OCI-LY7 (cell line): ENCODE measurements at regions not wholly inside any gene's neighbourhood (a gene's known extent, or its start where the extent isn't known, plus 50 kb on each side); places are given as distances from the start of the nearest gene placed in this dataset.

Source experiments
- BruUV-seq: library from RNA; stranded (reverse); fragments of 400-500 nt; replicated peaks from 2 replicates; lab custom pipeline; 2021; lab: Mats Ljungman, UMichigan
- CTCF ChIA-PET: fragments of 300-600 bp; sonication (Branson Sonifier 250); formaldehyde crosslinking; loops from one replicate; lab custom pipeline; 2022; ENCODE audit warnings: antibody characterized with exemption; ENCODE audit not compliant: unreplicated experiment; lab: Charles Lee
- POLR2A ChIA-PET: fragments of 300-600 bp; sonication (Branson Sonifier 250); formaldehyde crosslinking; loops from one replicate; lab custom pipeline; 2022; ENCODE audit warnings: antibody characterized with exemption; lab: Charles Lee
- DNase-seq: peaks from one replicate; pipeline ENCODE4 v3.0.0-alpha.2; 2015; ENCODE audit warnings: low spot score
- H2AFZ ChIP-seq: fragments of 200-600 bp; sonication (generic), shearing (Covaris generic); 2 replicates; pipeline ENCODE4 v1.6.1; 2014; ENCODE audit warnings: mild to moderate bottlenecking, antibody characterized with exemption, low read length, moderate library complexity
- H3K27ac ChIP-seq: fragments of 200-600 bp; sonication (generic); 2 replicates; pipeline ENCODE4 v1.5.1; 2014; ENCODE audit warnings: mixed run types, low read depth, mild to moderate bottlenecking, moderate library complexity, low read length, inconsistent platforms; ENCODE audit not compliant: poor library complexity, severe bottlenecking
- H3K36me3 ChIP-seq: fragments of 200-600 bp; sonication (generic); 2 replicates; pipeline ENCODE4 v1.6.1; 2014; ENCODE audit warnings: mild to moderate bottlenecking, antibody characterized with exemption, low read length, moderate library complexity, mixed read lengths; ENCODE audit not compliant: insufficient read depth
- H3K4me1 ChIP-seq: fragments of 200-600 bp; sonication (generic); 2 replicates; pipeline ENCODE4 v1.5.1; 2014; ENCODE audit warnings: mild to moderate bottlenecking, low read length; ENCODE audit not compliant: insufficient read depth, poor library complexity, severe bottlenecking
- H3K4me2 ChIP-seq: fragments of 200-600 bp; sonication (generic); 2 replicates; pipeline ENCODE4 v1.6.1; 2014; ENCODE audit warnings: mild to moderate bottlenecking, low read length
- H3K4me3 ChIP-seq: fragments of 200-600 bp; sonication (generic); 2 replicates; pipeline ENCODE4 v1.5.1; 2014; ENCODE audit warnings: mild to moderate bottlenecking, low read depth, low read length; ENCODE audit not compliant: poor library complexity, severe bottlenecking
- H3K79me2 ChIP-seq: fragments of 200-600 bp; sonication (generic); 2 replicates; pipeline ENCODE4 v1.6.1; 2016; ENCODE audit warnings: low read depth, mild to moderate bottlenecking, low read length, moderate library complexity, mixed read lengths; ENCODE audit not compliant: insufficient read depth
- H3K9me2 ChIP-seq: fragments of 200-600 bp; sonication (generic); 2 replicates; pipeline ENCODE4 v1.6.1; 2016; ENCODE audit warnings: mild to moderate bottlenecking, low read length, mixed read lengths; ENCODE audit not compliant: insufficient read depth
- H3K9me3 ChIP-seq: fragments of 200-600 bp; sonication (generic); 2 replicates; pipeline ENCODE4 v1.6.1; 2014; ENCODE audit warnings: mild to moderate bottlenecking, mixed run types, low read length, mixed read lengths
- H4K20me1 ChIP-seq: fragments of 200-600 bp; sonication (generic); 2 replicates; pipeline ENCODE4 v1.6.1; 2014; ENCODE audit warnings: mild to moderate bottlenecking, antibody characterized with exemption, low read length, moderate library complexity, mixed read lengths; ENCODE audit not compliant: insufficient read depth
- EZH2phosphoT487 ChIP-seq: fragments of 200-600 bp; sonication (generic); IDR thresholded peaks from 2 replicates; pipeline ENCODE4 v1.6.1; 2018; ENCODE audit warnings: low read depth, borderline replicate concordance, mild to moderate bottlenecking, mixed run types, antibody characterized with exemption, low read length, moderate library complexity, mixed read lengths
- intact Hi-C: fragments of 100-400 bp; cut with micrococcal nuclease; formaldehyde crosslinking; loops from one replicate; pipeline ENCODE4 v1.10.0; 2022; ENCODE audit not compliant: unreplicated experiment
- TF ChIP-seq, protein P1 (sequence below): fragments of 200-600 bp; sonication (generic); conservative IDR thresholded peaks from 2 replicates; pipeline ENCODE4 v1.5.1; 2014; ENCODE audit warnings: mild to moderate bottlenecking, antibody characterized with exemption, low read length, moderate library complexity, mixed read lengths

DNA sequence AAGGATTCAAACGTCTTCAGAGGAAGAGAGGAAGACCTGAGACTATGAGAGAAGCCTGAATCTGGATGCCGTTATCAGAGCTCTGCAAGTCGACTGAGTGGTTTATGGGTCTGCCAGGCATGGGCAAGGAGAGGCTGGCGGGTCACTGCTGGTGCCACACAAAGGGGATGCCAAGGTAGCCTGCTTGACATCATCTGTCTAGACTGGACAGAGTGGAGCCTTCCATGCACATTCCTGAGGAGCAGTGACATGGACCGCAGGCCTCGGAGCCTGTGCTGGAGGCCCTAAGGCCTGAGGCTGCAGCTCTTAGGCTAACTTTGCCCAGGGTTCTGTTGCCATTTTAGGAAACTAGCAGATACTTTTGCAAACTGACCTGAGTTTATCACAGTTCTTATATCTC lies 127.4 kb downstream of the WT1 start:
- H4K20me1 ChIP-seq = no peaks in the 10 kb centered on the region
- H3K4me1 ChIP-seq = no peaks in the 10 kb centered on the region
- no peak overlapping the region for H3K4me2 ChIP-seq
- no peak for TF ChIP-seq EZH2phosphoT487
- TF ChIP-seq, protein P1, sequence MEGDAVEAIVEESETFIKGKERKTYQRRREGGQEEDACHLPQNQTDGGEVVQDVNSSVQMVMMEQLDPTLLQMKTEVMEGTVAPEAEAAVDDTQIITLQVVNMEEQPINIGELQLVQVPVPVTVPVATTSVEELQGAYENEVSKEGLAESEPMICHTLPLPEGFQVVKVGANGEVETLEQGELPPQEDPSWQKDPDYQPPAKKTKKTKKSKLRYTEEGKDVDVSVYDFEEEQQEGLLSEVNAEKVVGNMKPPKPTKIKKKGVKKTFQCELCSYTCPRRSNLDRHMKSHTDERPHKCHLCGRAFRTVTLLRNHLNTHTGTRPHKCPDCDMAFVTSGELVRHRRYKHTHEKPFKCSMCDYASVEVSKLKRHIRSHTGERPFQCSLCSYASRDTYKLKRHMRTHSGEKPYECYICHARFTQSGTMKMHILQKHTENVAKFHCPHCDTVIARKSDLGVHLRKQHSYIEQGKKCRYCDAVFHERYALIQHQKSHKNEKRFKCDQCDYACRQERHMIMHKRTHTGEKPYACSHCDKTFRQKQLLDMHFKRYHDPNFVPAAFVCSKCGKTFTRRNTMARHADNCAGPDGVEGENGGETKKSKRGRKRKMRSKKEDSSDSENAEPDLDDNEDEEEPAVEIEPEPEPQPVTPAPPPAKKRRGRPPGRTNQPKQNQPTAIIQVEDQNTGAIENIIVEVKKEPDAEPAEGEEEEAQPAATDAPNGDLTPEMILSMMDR = no peak
- H3K27ac ChIP-seq = no peak overlapping the region
- H3K36me3 ChIP-seq = no peaks in the 10 kb centered on the region
- no peak overlapping the region for H3K4me3 ChIP-seq
- ChIA-PET POLR2A (no interaction called here), CTCF (no interaction called here)
- H2AFZ ChIP-seq = no peak overlapping the region
- no peaks in the 10 kb centered on the region for H3K9me2 ChIP-seq
- no peaks in the 10 kb centered on the region for H3K79me2 ChIP-seq
- no peaks in the 10 kb centered on the region for H3K9me3 ChIP-seq
- intact Hi-C loops = no loop called here
- no TSS peak for BruUV-seq
- no peak for DNase-seq

DNA sequence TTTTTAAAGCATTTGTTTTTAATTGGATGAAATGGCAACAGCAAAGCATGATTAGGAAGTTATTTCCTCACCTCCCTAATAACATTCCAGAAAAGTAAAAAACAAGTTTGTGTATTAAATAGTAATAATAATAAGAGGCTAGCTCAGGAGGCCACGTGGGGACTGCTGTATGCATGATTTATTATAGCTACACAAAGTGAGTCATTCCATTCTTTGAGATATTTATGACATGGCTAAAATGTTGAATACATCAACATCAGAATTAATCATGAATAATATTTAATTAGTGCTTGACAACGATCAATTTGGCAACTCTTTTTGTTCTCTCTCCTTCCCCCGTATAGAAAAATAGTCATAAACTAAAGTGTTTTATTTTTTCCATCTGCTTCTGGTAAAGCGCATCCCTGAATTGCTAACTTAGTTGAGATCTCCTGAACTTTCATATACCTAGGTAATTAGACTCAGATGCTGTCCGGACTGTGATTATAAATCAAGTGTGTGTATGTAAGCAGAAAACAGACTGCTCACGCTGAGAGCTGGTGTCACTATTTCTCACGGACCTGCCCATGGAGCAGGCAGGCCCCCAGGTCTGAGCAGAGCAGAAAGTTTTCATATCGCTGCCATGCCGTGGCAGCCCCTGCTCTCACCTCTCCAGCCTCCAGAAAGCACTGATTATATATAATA lies 125.7 kb downstream of the WT1 start:
- Histone ChIP-seq H2AFZ (no peak overlapping the region), H4K20me1 (no peaks in the 10 kb centered on the region), H3K79me2 (no peaks in the 10 kb centered on the region), H3K27ac (no peak overlapping the region), H3K4me2 (no peak overlapping the region), H3K36me3 (no peaks in the 10 kb centered on the region), H3K9me3 (no peaks in the 10 kb centered on the region), H3K9me2 (no peaks in the 10 kb centered on the region), H3K4me3 (no peak overlapping the region), H3K4me1 (no peaks in the 10 kb centered on the region)
- ChIA-PET CTCF (no interaction called here), POLR2A (no interaction called here)
- no peak for DNase-seq
- TF ChIP-seq, protein P1 = no peak
- no peak for TF ChIP-seq EZH2phosphoT487
- BruUV-seq = no TSS peak
- intact Hi-C loops = no loop called here

DNA sequence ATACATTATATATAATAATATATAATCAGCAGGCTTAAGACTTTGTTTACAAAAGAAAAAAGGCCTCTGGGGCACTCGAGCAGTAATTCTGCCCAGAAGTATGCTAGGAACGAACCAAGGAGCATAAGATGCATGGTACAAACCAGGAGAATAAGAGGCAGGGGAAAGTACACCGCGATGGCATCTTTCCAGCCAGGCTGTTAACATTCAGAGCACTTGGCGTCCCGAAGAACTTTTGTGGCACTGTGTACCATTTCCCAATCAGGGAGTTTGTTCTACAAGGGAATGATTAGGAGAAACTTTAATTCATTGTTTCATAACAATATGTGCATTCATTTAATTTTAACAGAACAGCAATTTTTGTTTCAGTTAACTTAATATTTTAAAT lies 125.1 kb downstream of the WT1 start:
- BruUV-seq = no TSS peak
- H3K27ac ChIP-seq = no peak overlapping the region
- no peaks in the 10 kb centered on the region for H3K9me2 ChIP-seq
- no peaks in the 10 kb centered on the region for H3K9me3 ChIP-seq
- H2AFZ ChIP-seq = no peak overlapping the region
- TF ChIP-seq EZH2phosphoT487 = no peak
- TF ChIP-seq, protein P1 = no peak
- no peaks in the 10 kb centered on the region for H3K4me1 ChIP-seq
- no peaks in the 10 kb centered on the region for H3K79me2 ChIP-seq
- ChIA-PET CTCF (no interaction called here), POLR2A (interaction anchor here (1.5 kb wide), 1 partner anchor 14 kb away, joined by 4 read pairs; no protein-coding TSS in a partner anchor)
- no peaks in the 10 kb centered on the region for H4K20me1 ChIP-seq
- H3K4me2 ChIP-seq = no peak overlapping the region
- H3K4me3 ChIP-seq = no peak overlapping the region
- DNase-seq = no peak
- intact Hi-C loops = no loop called here
- no peaks in the 10 kb centered on the region for H3K36me3 ChIP-seq
